Type B pancreatic cell (in vitro differentiated cells): ENCODE measurements at regions not wholly inside any gene's neighbourhood (a gene's known extent, or its start where the extent isn't known, plus 50 kb on each side); places are given as distances from the start of the nearest gene placed in this dataset.

Experiments
- DNase-seq: peaks from one replicate; pipeline ENCODE4 v3.0.0; 2021; ENCODE audit warnings: mixed read lengths; ENCODE audit not compliant: unreplicated experiment; ENCODE audit errors: extremely low spot score
- H3K27ac Mint-ChIP-seq: 2 replicates; pipeline ENCODE4 v1.8.0; 2021; ENCODE audit warnings: mild to moderate bottlenecking, mixed read lengths
- H3K27me3 Mint-ChIP-seq: 2 replicates; pipeline ENCODE4 v1.8.0; 2021; ENCODE audit warnings: mixed read lengths
- H3K36me3 Mint-ChIP-seq: 2 replicates; pipeline ENCODE4 v1.8.0; 2021; ENCODE audit warnings: mixed read lengths
- H3K4me1 Mint-ChIP-seq: one replicate; pipeline ENCODE4 v1.8.0; 2021; ENCODE audit warnings: mixed read lengths; ENCODE audit not compliant: unreplicated experiment
- H3K4me3 Mint-ChIP-seq: 2 replicates; pipeline ENCODE4 v1.8.0; 2021; ENCODE audit warnings: mild to moderate bottlenecking, mixed read lengths
- H3K9me3 Mint-ChIP-seq: 2 replicates; pipeline ENCODE4 v1.8.0; 2021; ENCODE audit warnings: mixed read lengths
- TF ChIP-seq, protein P1 (sequence below): fragments of 200-600 bp; sonication (generic); conservative IDR thresholded peaks from 2 replicates; pipeline ENCODE4 v1.5.0; 2021; ENCODE audit warnings: antibody characterized with exemption, mild to moderate bottlenecking

DNA sequence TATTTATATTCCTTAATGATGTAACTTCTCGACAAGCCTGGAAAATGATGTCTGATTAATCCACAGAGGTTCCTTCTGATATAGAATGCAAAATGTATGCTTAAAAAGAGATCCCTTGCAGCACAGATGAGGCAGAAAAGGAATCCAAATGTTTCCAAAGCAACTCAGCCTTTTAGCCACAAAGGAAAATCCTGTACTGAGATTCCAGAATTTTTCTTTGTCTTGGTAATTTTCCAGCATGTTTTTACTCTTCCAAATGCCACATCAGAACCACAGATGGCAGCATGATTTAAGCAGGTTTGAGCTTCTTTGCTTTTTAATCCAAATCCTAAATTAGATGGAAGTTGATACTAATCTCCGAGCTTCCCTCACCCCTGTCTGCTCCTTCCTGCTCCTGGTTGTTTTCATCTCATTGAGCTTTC is 176.4 kb upstream of the PALMD start:
- TF ChIP-seq, protein P1, sequence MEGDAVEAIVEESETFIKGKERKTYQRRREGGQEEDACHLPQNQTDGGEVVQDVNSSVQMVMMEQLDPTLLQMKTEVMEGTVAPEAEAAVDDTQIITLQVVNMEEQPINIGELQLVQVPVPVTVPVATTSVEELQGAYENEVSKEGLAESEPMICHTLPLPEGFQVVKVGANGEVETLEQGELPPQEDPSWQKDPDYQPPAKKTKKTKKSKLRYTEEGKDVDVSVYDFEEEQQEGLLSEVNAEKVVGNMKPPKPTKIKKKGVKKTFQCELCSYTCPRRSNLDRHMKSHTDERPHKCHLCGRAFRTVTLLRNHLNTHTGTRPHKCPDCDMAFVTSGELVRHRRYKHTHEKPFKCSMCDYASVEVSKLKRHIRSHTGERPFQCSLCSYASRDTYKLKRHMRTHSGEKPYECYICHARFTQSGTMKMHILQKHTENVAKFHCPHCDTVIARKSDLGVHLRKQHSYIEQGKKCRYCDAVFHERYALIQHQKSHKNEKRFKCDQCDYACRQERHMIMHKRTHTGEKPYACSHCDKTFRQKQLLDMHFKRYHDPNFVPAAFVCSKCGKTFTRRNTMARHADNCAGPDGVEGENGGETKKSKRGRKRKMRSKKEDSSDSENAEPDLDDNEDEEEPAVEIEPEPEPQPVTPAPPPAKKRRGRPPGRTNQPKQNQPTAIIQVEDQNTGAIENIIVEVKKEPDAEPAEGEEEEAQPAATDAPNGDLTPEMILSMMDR: no peak
- no peak overlapping the region for H3K4me3 Mint-ChIP-seq
- no peaks in the 10 kb centered on the region for H3K9me3 Mint-ChIP-seq
- peaks cover 3% of the 10 kb centered on the region for H3K27me3 Mint-ChIP-seq
- DNase-seq: no peak
- H3K36me3 Mint-ChIP-seq: no peaks in the 10 kb centered on the region
- H3K4me1 Mint-ChIP-seq: no peaks in the 10 kb centered on the region
- no peak overlapping the region for H3K27ac Mint-ChIP-seq

- Mint-ChIP-seq H3K36me3 (no peaks in the 10 kb centered on the region), H3K27me3 (no peaks in the 10 kb centered on the region), H3K9me3 (no peaks in the 10 kb centered on the region), H3K27ac (no peak overlapping the region), H3K4me3 (no peak overlapping the region), H3K4me1 (no peaks in the 10 kb centered on the region)
- TF ChIP-seq, protein P1: no peak
- no peak for DNase-seq
Observed at GRCh38 chr1:99472893-99473292, 173.0 kb upstream of the PALMD start.

DNA sequence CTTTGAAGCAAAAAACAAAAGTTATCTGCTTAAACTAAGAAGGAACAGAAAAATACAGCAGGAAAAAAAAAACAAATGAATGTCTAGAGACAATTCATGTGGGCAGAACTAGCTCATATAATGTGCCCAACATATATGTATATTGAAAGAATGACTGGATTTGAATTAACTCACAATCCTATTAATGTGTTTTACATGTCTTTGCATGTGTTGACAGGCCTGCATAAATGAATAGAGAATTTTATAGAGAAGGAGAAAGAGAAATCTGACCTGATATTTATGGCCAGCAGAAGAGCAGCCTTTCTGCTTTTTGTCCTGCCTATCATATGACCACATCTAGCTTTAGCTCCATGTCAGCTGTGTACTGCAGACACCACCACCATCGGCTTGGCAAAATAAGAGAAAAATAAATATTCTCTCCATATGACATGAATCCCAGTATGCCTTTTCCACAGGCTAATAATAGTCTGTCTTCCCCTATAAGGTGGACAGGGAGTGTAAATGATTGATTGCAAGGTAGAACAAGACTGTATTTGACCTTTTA is 171.5 kb upstream of the PALMD start:
- H3K9me3 Mint-ChIP-seq: no peaks in the 10 kb centered on the region
- no peak for DNase-seq
- H3K4me1 Mint-ChIP-seq: no peaks in the 10 kb centered on the region
- H3K27me3 Mint-ChIP-seq: no peaks in the 10 kb centered on the region
- TF ChIP-seq, protein P1: no peak
- no peak overlapping the region for H3K4me3 Mint-ChIP-seq
- H3K27ac Mint-ChIP-seq: no peak overlapping the region
- H3K36me3 Mint-ChIP-seq: no peaks in the 10 kb centered on the region

- Mint-ChIP-seq H3K36me3 (no peaks in the 10 kb centered on the region), H3K4me3 (no peak overlapping the region), H3K9me3 (no peaks in the 10 kb centered on the region), H3K27ac (no peak overlapping the region), H3K27me3 (no peaks in the 10 kb centered on the region), H3K4me1 (no peaks in the 10 kb centered on the region)
- DNase-seq: no peak
- TF ChIP-seq, protein P1: no peak
Observed at GRCh38 chr1:99476058-99476457, 169.9 kb upstream of the PALMD start.

DNA sequence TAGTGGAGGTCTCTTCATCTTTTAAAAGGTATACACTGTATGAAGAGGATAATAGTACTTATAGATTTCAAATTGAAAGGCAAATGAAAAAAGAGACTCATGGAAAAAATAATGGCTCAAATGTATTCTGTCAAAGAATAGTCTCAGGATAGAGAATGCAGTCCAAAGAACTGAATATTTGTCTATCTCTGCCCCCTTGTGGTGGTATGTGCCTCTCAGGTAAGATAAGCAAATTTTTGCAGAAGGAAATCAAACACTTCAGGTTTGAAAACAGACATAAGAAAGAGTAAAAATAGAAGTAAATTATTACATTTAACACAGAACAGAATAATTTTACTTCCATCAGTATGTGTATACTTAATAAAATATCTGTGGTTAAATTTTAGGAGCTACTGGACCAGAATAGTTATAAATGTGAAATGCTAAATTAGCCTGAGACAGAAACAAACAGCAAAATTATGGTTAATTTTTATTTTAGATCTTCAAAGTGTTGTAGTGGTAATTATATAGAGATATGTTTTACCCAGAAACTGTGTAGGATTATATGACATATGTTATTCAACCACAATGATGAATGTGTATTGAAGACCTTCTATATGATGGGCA is 164.4 kb upstream of the PALMD start:
- no peaks in the 10 kb centered on the region for H3K9me3 Mint-ChIP-seq
- no peak for DNase-seq

More for the DNA sequence above, 164.4 kb upstream of the PALMD start:
- no peak overlapping the region for H3K4me3 Mint-ChIP-seq
- no peaks in the 10 kb centered on the region for H3K36me3 Mint-ChIP-seq
- TF ChIP-seq, protein P1: peak; percentile 93
- H3K27me3 Mint-ChIP-seq: no peaks in the 10 kb centered on the region
- H3K4me1 Mint-ChIP-seq: no peaks in the 10 kb centered on the region
- H3K27ac Mint-ChIP-seq: no peak overlapping the region
